ENCODE measurements at regions not wholly inside any gene's neighbourhood (a gene's known extent, or its start where the extent isn't known, plus 50 kb on each side); places are given as distances from the start of the nearest gene placed in this dataset.

DNA sequence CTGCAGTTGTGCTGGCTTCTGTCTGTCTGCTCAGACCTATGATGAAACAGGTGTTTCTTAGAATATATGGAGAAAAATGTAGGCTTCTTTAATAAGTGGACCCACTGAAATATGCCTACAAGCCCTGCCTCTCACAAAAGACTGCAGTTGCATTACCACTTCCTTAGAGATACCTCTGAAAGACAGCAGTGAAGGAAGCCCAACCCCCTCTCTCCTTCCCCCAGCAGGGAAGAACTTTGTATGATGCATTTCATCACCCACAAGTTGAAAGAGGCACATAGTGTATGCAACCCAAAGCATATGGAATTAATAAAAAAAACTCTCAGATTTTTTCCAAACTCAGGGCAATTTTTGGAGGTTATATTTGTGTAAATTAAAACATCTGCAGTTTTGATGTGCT lies 916.7 kb downstream of the TECRL start:
- no peak for TF ChIP-seq POLR2A (IDR thresholded peaks at IDR 0.05)
- TF ChIP-seq, protein P1, sequence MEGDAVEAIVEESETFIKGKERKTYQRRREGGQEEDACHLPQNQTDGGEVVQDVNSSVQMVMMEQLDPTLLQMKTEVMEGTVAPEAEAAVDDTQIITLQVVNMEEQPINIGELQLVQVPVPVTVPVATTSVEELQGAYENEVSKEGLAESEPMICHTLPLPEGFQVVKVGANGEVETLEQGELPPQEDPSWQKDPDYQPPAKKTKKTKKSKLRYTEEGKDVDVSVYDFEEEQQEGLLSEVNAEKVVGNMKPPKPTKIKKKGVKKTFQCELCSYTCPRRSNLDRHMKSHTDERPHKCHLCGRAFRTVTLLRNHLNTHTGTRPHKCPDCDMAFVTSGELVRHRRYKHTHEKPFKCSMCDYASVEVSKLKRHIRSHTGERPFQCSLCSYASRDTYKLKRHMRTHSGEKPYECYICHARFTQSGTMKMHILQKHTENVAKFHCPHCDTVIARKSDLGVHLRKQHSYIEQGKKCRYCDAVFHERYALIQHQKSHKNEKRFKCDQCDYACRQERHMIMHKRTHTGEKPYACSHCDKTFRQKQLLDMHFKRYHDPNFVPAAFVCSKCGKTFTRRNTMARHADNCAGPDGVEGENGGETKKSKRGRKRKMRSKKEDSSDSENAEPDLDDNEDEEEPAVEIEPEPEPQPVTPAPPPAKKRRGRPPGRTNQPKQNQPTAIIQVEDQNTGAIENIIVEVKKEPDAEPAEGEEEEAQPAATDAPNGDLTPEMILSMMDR (IDR thresholded peaks at IDR 0.05): no peak

All from uterus (tissue), 2 donors.